ENCODE measurements at regions not wholly inside any gene's neighbourhood (a gene's known extent, or its start where the extent isn't known, plus 50 kb on each side); places are given as distances from the start of the nearest gene placed in this dataset.

DNA sequence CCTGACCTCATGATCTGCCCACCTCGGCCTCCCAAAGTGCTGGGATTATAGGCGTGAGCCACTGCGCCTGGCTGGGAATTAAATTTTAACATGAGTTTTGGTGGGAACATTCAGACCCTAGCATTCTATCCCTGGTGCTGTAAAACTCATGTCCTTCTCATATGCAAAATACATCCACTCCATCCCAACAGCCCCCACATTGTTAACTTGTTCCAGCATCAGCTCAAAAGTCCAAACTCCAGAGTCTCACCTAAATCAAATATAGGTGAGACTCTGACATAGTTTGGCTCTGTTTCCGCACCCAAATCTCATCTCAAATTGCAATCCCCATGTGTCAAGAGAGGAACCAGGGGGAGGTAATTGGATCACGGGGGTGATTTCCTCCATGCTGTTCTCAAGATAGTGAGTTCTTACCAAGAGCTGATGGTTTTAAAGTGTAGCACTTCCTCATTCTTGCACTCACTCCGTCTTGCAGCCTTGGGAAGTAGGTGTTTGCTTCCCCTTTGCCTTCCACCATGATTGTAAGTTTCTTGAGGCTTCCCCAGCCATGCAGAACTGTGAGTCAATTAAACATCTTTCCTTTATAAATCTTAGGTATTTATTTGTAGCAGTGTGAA lies 96.2 kb upstream of the PLCL2 start:
- no peaks in the 10 kb centered on the region for H3K27me3 ChIP-seq (replicated peaks in 1 of 4; ENCODE audit: control extremely low read depth in 1 of 4, control insufficient read depth in 3 of 4, insufficient read depth in 4 of 4, low read length in 3 of 4)
- H3K9ac ChIP-seq (ENCODE audit: low read length): no peak overlapping the region
- POLR2A ChIA-PET: no interaction called here
- H3K36me3 ChIP-seq (replicated peaks in 1 of 2; ENCODE audit: control extremely low read depth in 1 of 2, control insufficient read depth in 1 of 2, extremely low read depth in 1 of 2, insufficient read depth in 2 of 2, low read length in 1 of 2): no peaks in the 10 kb centered on the region
- Mint-ChIP-seq H3K27ac (peak overlapping the region; percentile 50), H3K9me3 (ENCODE audit: insufficient read depth) (peaks cover 5% of the 10 kb centered on the region), H3K27me3 (peaks cover 6% of the 10 kb centered on the region), H3K4me1 (peaks cover 23% of the 10 kb centered on the region), H3K4me3 (no peak overlapping the region)
- intact Hi-C loops (cut with micrococcal nuclease): no loop called here
- CTCF ChIA-PET: interaction anchor here (1.1 kb wide), 1 partner anchor 96 kb away, joined by 3 read pairs; no protein-coding TSS in a partner anchor
- TF ChIP-seq, protein P1, sequence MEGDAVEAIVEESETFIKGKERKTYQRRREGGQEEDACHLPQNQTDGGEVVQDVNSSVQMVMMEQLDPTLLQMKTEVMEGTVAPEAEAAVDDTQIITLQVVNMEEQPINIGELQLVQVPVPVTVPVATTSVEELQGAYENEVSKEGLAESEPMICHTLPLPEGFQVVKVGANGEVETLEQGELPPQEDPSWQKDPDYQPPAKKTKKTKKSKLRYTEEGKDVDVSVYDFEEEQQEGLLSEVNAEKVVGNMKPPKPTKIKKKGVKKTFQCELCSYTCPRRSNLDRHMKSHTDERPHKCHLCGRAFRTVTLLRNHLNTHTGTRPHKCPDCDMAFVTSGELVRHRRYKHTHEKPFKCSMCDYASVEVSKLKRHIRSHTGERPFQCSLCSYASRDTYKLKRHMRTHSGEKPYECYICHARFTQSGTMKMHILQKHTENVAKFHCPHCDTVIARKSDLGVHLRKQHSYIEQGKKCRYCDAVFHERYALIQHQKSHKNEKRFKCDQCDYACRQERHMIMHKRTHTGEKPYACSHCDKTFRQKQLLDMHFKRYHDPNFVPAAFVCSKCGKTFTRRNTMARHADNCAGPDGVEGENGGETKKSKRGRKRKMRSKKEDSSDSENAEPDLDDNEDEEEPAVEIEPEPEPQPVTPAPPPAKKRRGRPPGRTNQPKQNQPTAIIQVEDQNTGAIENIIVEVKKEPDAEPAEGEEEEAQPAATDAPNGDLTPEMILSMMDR (IDR thresholded peaks at IDR 0.05): no peak
- no peak for TF ChIP-seq EZH2 (IDR thresholded peaks at IDR 0.05; ENCODE audit: borderline replicate concordance, insufficient read depth, low read depth, low read length, poor library complexity, severe bottlenecking)
- no peak overlapping the region for H3K4me2 ChIP-seq (replicated peaks; ENCODE audit: low read depth, low read length, poor library complexity, severe bottlenecking)
- ATAC-seq (ENCODE audit: low read depth): peak; percentile 68
- 60% methylated on average over 1 of the region's 6 CpGs for WGBS (ENCODE audit: insufficient coverage)
- H3K27ac ChIP-seq (ENCODE audit: low read length in 2 of 2): no peak overlapping the region
- H3K79me2 ChIP-seq (ENCODE audit: control insufficient read depth, insufficient read depth, low read length): no peaks in the 10 kb centered on the region
- H3K9me3 ChIP-seq (ENCODE audit: control extremely low read depth in 1 of 3, control insufficient read depth in 2 of 3, insufficient read depth in 1 of 3, low read length in 2 of 3): peaks cover 0 to 3% (median 0%) of the 10 kb centered on the region in 3 donors
- no peaks in the 10 kb centered on the region for H4K20me1 ChIP-seq (ENCODE audit: control insufficient read depth, insufficient read depth, low read length, poor library complexity, severe bottlenecking)
- no peak overlapping the region for H3K4me3 ChIP-seq (ENCODE audit: control extremely low read depth in 1 of 5, extremely low read depth in 1 of 5, insufficient read depth in 1 of 5, low read depth in 2 of 5, low read length in 4 of 5)
- peaks cover 13 to 14% of the 10 kb centered on the region in 2 donors for H3K4me1 ChIP-seq (ENCODE audit: control insufficient read depth in 2 of 2, insufficient read depth in 2 of 2, low read length in 2 of 2)
- peak; percentile 57 for DNase-seq
- no peak overlapping the region for H2AFZ ChIP-seq (ENCODE audit: insufficient read depth, low read depth, low read length, poor library complexity, severe bottlenecking)

DNA sequence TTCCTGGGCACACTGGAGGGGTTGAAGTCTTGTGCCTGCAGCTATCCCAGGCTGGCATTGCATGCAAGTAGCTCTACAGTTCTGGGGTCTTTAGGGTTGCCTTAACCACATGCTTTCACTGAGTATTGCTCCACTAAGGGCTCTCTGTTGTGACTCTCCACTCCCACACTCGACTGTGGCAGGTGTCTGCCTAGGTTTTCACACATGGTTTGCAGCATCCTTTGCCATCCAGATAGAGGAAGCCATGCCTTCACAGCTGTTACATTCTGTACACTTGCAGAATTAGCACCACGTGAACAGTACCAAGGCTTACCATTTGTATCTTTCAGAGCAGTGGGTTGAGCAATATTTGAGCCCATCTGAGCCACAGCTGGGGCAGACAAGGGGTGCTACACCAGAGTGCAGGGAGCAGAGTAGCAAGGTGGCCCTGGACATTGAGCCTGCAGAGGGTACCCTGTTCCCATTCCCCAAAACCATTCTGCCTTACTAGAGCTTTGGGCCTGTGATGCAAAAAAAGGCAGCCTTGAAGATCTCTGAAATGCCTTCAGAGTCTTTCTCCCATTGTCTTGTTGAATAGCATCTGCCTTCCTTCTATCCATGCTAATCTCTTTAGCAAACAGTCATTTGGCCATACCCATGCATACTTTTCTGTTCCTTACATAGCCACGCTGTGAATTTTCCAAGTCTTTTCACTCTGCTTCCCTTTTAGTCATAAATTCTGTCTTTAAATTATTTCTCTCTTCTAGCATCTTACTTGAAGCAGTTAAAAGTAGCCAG lies 95.2 kb upstream of the PLCL2 start:
- no peak overlapping the region for H3K4me3 Mint-ChIP-seq

More for the DNA sequence above, 95.2 kb upstream of the PLCL2 start:
- H4K20me1 ChIP-seq (ENCODE audit: control insufficient read depth, insufficient read depth, low read length, poor library complexity, severe bottlenecking): no peaks in the 10 kb centered on the region
- H3K4me1 ChIP-seq (ENCODE audit: control insufficient read depth in 2 of 2, insufficient read depth in 2 of 2, low read length in 2 of 2): peaks cover 13 to 14% of the 10 kb centered on the region in 2 donors
- peaks cover 5% of the 10 kb centered on the region for H3K9me3 Mint-ChIP-seq (ENCODE audit: insufficient read depth)
- ChIA-PET CTCF (no interaction called here), POLR2A (no interaction called here)
- 32% methylated on average over 3 of the region's 3 CpGs for WGBS (ENCODE audit: insufficient coverage)
- TF ChIP-seq EZH2 (IDR thresholded peaks at IDR 0.05; ENCODE audit: borderline replicate concordance, insufficient read depth, low read depth, low read length, poor library complexity, severe bottlenecking): no peak
- TF ChIP-seq, protein P1 (IDR thresholded peaks at IDR 0.05): no peak
- no peak overlapping the region for H3K9ac ChIP-seq (ENCODE audit: low read length)
- H3K4me3 ChIP-seq (ENCODE audit: control extremely low read depth in 1 of 5, extremely low read depth in 1 of 5, insufficient read depth in 1 of 5, low read depth in 2 of 5, low read length in 4 of 5): no peak overlapping the region
- peaks cover 0 to 3% (median 0%) of the 10 kb centered on the region in 3 donors for H3K9me3 ChIP-seq (ENCODE audit: control extremely low read depth in 1 of 3, control insufficient read depth in 2 of 3, insufficient read depth in 1 of 3, low read length in 2 of 3)
- no peak overlapping the region for H2AFZ ChIP-seq (ENCODE audit: insufficient read depth, low read depth, low read length, poor library complexity, severe bottlenecking)
- ATAC-seq (ENCODE audit: low read depth): no peak
- peaks cover 6% of the 10 kb centered on the region for H3K27me3 Mint-ChIP-seq
- intact Hi-C loops (cut with micrococcal nuclease): no loop called here
- H3K79me2 ChIP-seq (ENCODE audit: control insufficient read depth, insufficient read depth, low read length): no peaks in the 10 kb centered on the region
- DNase-seq: no peak
- H3K27me3 ChIP-seq (replicated peaks in 1 of 4; ENCODE audit: control extremely low read depth in 1 of 4, control insufficient read depth in 3 of 4, insufficient read depth in 4 of 4, low read length in 3 of 4): no peaks in the 10 kb centered on the region
- no peaks in the 10 kb centered on the region for H3K36me3 ChIP-seq (replicated peaks in 1 of 2; ENCODE audit: control extremely low read depth in 1 of 2, control insufficient read depth in 1 of 2, extremely low read depth in 1 of 2, insufficient read depth in 2 of 2, low read length in 1 of 2)
- peaks cover 23% of the 10 kb centered on the region for H3K4me1 Mint-ChIP-seq
- peak overlapping the region; percentile 50 for H3K27ac Mint-ChIP-seq
- no peak overlapping the region for H3K27ac ChIP-seq (ENCODE audit: low read length in 2 of 2)
- H3K4me2 ChIP-seq (replicated peaks; ENCODE audit: low read depth, low read length, poor library complexity, severe bottlenecking): no peak overlapping the region
